ENCODE measurements at regions not wholly inside any gene's neighbourhood (a gene's known extent, or its start where the extent isn't known, plus 50 kb on each side); places are given as distances from the start of the nearest gene placed in this dataset.

DNA sequence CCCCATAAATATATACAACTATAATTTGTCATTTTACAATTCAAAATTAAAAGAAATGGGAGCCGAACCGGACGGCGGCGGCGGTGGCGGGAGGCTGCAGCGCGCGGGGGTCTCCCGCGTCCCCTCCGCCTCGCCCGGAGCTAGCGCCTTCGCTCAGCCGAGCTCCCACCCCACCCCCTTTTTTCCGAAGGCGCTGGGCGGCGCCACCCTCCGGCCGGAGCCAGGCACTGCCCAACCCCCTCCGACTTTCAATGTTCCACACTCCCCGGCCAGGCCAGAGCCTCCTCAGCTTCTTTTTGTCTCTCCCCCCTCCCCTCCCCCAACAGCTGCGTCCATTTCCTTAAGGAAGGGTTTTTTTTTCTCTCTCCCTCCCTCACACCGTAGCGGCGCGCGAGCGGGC, 214.1 kb upstream of the GEMIN8 start:
- no peaks in the 10 kb centered on the region for H3K4me1 ChIP-seq (ENCODE audit: control insufficient read depth, insufficient read depth, low read length)
- no peak overlapping the region for H3K27ac ChIP-seq (ENCODE audit: low read depth, low read length)
- H3K36me3 ChIP-seq (ENCODE audit: control insufficient read depth, insufficient read depth, low read length), result no peaks in the 10 kb centered on the region
- H3K9ac ChIP-seq (ENCODE audit: low read length), result no peak overlapping the region
- no peak overlapping the region for H3K4me3 ChIP-seq (ENCODE audit: low read length)
- no peaks in the 10 kb centered on the region for H3K27me3 ChIP-seq (ENCODE audit: control insufficient read depth, insufficient read depth, low read length)

DNA sequence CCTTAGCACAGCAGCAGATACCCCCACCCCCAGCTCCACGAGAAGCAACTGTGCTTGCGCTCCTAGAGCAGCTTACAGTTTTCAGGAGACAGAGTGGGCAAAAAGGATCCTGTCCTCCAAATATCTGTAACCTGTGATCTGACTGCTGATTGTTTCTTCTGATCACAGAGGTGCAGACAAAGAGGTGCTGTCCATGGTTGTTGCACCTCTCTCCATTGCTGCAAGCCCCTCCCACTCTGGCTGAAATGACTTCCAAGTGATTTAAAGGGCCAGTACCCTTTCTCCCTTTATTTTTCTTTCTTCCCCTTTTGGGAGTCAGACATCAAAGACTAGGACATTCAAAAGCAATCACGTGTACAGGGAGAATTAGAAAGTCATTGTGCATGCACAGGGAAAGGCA, 205.3 kb upstream of the GEMIN8 start:
- Histone ChIP-seq H3K27me3 (ENCODE audit: control insufficient read depth, insufficient read depth, low read length) (no peaks in the 10 kb centered on the region), H3K4me1 (ENCODE audit: control insufficient read depth, insufficient read depth, low read length) (no peaks in the 10 kb centered on the region), H3K27ac (ENCODE audit: low read depth, low read length) (no peak overlapping the region), H3K9ac (ENCODE audit: low read length) (no peak overlapping the region), H3K4me3 (ENCODE audit: low read length) (no peak overlapping the region), H3K36me3 (ENCODE audit: control insufficient read depth, insufficient read depth, low read length) (no peaks in the 10 kb centered on the region)

DNA sequence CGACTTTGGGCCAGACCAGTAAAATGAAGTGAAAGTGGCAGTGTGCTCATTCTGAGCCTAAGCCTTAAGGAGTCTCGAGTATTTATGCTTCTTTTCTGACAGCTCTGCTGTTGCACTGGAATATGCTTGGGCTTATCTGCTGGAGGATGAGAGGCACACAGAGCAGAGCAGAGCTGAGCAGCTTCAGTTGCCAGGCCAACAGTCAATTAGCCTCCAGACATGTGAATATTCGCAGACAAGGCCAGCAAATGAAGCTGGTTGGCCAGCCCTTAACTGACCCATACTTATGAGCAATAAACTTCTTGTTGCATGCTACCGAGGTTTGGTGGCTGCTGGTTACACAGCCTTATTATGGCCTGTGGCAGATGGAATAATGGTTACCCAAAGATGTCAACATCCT, 203.0 kb upstream of the GEMIN8 start:
- Histone ChIP-seq H3K27ac (ENCODE audit: low read depth, low read length) (no peak overlapping the region), H3K36me3 (ENCODE audit: control insufficient read depth, insufficient read depth, low read length) (no peaks in the 10 kb centered on the region), H3K4me1 (ENCODE audit: control insufficient read depth, insufficient read depth, low read length) (no peaks in the 10 kb centered on the region), H3K27me3 (ENCODE audit: control insufficient read depth, insufficient read depth, low read length) (no peaks in the 10 kb centered on the region), H3K9ac (ENCODE audit: low read length) (no peak overlapping the region), H3K4me3 (ENCODE audit: low read length) (no peak overlapping the region)

DNA sequence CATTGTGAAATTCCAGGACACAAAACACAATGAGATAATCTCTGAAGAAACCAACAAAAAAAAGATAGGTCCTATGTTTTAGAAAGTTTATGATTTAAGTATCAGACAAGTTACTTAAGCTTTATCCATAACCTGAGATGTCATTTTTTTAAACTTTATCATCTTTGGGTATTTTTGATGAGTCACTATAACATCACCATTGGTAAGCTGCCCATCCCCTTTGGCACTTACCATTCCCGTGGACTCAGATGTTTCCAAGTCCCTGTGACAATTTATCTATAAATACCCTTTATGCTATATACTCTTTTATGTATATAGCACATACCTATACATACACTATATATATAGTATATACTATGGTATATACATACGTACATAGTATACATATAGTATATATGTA, 198.9 kb upstream of the GEMIN8 start:
- Histone ChIP-seq H3K36me3 (ENCODE audit: control insufficient read depth, insufficient read depth, low read length) (no peaks in the 10 kb centered on the region), H3K27ac (ENCODE audit: low read depth, low read length) (no peak overlapping the region), H3K4me3 (ENCODE audit: low read length) (no peak overlapping the region), H3K4me1 (ENCODE audit: control insufficient read depth, insufficient read depth, low read length) (no peaks in the 10 kb centered on the region), H3K27me3 (ENCODE audit: control insufficient read depth, insufficient read depth, low read length) (no peaks in the 10 kb centered on the region), H3K9ac (ENCODE audit: low read length) (no peak overlapping the region)

DNA sequence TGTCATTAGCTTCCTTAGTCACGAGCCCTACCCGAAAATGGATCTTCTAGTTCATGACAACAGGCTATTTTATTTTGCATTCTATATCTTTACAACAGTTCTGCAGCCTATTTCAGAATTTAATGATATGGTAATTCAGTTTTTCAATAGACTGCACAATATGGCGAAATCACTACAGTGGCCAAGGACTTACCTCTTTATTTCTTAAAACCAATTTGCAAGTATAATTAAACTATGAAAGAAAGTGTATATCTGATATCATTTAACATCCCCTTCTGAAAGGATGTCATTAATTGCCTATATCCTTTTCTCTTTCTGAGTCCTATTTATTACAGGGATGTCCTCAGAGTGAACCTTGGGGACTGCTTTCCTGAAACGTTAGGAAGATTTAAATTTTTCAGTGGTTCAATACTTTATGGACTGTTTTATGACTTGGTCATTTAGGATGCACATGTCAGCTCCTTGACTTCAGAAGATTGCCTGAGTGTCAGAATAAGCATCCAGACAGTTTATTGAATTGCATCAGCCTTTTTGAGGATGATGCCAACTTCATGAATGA, 190.8 kb upstream of the GEMIN8 start:
- no peak overlapping the region for H3K4me3 ChIP-seq (ENCODE audit: low read length)
- H3K4me1 ChIP-seq (ENCODE audit: control insufficient read depth, insufficient read depth, low read length), result no peaks in the 10 kb centered on the region
- H3K27ac ChIP-seq (ENCODE audit: low read depth, low read length), result no peak overlapping the region
- H3K27me3 ChIP-seq (ENCODE audit: control insufficient read depth, insufficient read depth, low read length), result no peaks in the 10 kb centered on the region
- H3K36me3 ChIP-seq (ENCODE audit: control insufficient read depth, insufficient read depth, low read length), result no peaks in the 10 kb centered on the region
- no peak overlapping the region for H3K9ac ChIP-seq (ENCODE audit: low read length)

DNA sequence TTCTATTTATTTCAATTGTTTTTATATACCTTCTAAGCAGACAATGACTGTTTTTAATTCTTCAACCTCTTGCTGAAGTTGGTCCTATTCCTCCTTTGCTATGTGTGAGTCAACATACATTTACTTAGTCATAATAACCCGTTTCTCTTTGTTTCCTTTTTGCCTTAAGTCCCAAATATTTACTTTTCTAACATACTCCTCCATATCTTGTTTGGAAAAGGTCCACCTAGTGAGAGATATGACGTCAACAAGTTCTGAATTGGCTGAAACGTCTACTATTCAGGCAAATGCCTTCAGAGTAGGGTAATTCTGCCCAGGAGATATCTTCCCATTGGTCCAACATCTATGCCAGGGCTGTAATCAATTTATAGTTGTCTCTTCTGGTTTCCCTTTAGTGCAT, 179.3 kb upstream of the GEMIN8 start:
- Histone ChIP-seq H3K27me3 (ENCODE audit: control insufficient read depth, insufficient read depth, low read length) (no peaks in the 10 kb centered on the region), H3K4me1 (ENCODE audit: control insufficient read depth, insufficient read depth, low read length) (no peaks in the 10 kb centered on the region), H3K36me3 (ENCODE audit: control insufficient read depth, insufficient read depth, low read length) (no peaks in the 10 kb centered on the region), H3K4me3 (ENCODE audit: low read length) (no peak overlapping the region), H3K9ac (ENCODE audit: low read length) (no peak overlapping the region), H3K27ac (ENCODE audit: low read depth, low read length) (no peak overlapping the region)

DNA sequence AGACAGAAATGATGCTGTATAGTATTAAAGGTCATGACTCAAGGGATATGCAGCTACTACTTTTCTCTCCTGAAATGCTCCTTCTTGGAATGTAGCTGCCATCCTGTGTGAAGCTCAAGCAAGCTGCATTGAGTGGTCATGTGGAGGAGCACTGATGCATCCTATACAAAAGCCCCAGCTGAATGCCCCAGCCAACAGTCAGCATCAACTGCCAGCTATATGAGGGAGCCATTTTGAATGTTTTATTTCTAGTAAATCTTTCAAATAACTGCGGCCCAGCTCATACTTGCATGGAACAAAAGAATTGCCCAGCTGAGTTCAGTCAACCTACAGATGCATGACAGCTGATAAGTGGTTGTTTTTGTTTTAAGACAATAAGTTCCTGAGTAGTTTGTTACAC, 165.0 kb upstream of the GEMIN8 start:
- H3K27ac ChIP-seq (ENCODE audit: low read depth, low read length), result no peak overlapping the region
- no peaks in the 10 kb centered on the region for H3K4me1 ChIP-seq (ENCODE audit: control insufficient read depth, insufficient read depth, low read length)
- H3K4me3 ChIP-seq (ENCODE audit: low read length), result no peak overlapping the region
- H3K9ac ChIP-seq (ENCODE audit: low read length), result no peak overlapping the region
- H3K36me3 ChIP-seq (ENCODE audit: control insufficient read depth, insufficient read depth, low read length), result no peaks in the 10 kb centered on the region
- no peaks in the 10 kb centered on the region for H3K27me3 ChIP-seq (ENCODE audit: control insufficient read depth, insufficient read depth, low read length)

DNA sequence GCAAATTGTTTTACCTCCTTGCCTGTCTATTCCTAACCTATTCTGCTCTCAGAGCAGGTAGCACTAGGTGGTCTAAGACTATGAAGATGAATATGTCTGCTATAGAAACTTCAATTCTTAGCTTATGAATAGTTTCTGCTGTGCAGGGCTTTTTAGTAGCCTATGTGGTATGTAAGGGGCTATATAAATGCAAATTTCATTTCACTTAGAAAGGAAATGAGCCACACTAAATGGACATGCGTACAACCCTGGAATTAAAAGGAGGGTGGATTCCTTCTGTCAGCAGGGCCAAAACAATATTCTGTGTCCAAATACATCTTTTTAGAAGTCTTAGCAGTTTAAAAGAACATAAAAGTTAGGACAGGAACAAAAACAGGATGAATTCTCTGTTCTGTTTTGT, 163.9 kb upstream of the GEMIN8 start:
- Histone ChIP-seq H3K36me3 (ENCODE audit: control insufficient read depth, insufficient read depth, low read length) (no peaks in the 10 kb centered on the region), H3K4me1 (ENCODE audit: control insufficient read depth, insufficient read depth, low read length) (no peaks in the 10 kb centered on the region), H3K27ac (ENCODE audit: low read depth, low read length) (no peak overlapping the region), H3K4me3 (ENCODE audit: low read length) (no peak overlapping the region), H3K9ac (ENCODE audit: low read length) (no peak overlapping the region), H3K27me3 (ENCODE audit: control insufficient read depth, insufficient read depth, low read length) (no peaks in the 10 kb centered on the region)

DNA sequence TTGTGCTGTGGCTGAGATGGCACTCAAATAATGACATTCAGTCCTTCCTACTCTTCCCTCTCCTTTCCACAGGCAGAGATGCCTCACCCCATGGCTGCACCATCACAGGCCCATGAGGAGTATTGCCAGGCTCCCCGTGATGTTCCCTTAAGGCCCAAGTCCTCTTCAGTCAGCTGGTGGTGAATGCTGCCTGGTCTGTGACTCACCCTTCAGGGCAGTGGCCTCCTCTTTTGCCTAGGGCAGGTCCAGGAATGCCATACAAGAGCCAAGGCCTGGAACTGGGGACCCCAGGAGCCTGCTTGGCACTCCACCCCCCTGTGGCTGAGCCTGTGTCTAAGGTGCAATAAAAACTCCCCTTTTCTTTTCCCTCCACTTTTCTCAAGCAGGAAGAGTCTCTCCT, 144.2 kb upstream of the GEMIN8 start:
- Histone ChIP-seq H3K9ac (ENCODE audit: low read length) (no peak overlapping the region), H3K4me1 (ENCODE audit: control insufficient read depth, insufficient read depth, low read length) (no peaks in the 10 kb centered on the region), H3K4me3 (ENCODE audit: low read length) (no peak overlapping the region), H3K27ac (ENCODE audit: low read depth, low read length) (no peak overlapping the region), H3K36me3 (ENCODE audit: control insufficient read depth, insufficient read depth, low read length) (no peaks in the 10 kb centered on the region), H3K27me3 (ENCODE audit: control insufficient read depth, insufficient read depth, low read length) (no peaks in the 10 kb centered on the region)

DNA sequence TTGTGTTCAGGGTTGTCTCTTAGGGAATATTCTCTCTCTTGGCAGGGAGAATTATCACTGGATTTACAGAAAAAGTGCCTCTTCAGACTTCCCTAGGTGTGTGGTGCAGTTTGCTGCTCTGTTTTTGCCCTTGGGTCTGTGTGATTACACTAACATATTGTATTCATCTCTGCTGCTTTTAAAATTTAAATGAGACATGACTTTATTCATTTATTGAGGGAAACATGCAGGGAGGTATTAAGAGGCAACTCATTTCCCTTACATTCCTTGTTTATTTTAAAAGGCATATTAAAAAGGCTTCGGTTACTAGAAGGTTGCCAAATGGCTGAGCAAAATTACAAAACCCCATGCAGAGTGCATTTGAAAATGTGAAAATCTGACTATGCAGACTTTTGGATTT, 135.1 kb upstream of the GEMIN8 start:
- no peaks in the 10 kb centered on the region for H3K4me1 ChIP-seq (ENCODE audit: control insufficient read depth, insufficient read depth, low read length)
- H3K36me3 ChIP-seq (ENCODE audit: control insufficient read depth, insufficient read depth, low read length), result no peaks in the 10 kb centered on the region
- no peak overlapping the region for H3K4me3 ChIP-seq (ENCODE audit: low read length)
- no peaks in the 10 kb centered on the region for H3K27me3 ChIP-seq (ENCODE audit: control insufficient read depth, insufficient read depth, low read length)
- H3K9ac ChIP-seq (ENCODE audit: low read length), result no peak overlapping the region
- no peak overlapping the region for H3K27ac ChIP-seq (ENCODE audit: low read depth, low read length)

DNA sequence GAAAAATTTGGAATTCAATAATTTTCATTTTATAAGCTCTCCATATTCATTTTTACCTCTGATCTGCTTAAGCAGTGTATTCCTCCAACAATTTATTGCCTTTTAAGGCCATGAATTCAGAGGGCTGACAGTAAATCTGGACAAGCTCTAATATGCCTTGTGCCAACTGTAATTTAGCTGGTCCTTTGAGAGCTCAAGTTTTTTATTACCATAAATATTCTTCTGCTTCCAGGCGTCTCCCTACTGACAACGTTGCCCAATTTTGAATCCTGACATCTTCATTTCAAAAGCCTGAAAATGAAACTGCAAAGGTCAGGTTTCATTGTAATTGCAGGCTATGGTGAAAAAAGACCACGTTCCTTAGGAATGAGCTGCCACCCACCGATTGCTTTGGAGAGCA, 95.8 kb upstream of the GEMIN8 start:
- peak overlapping the region; percentile 75 for H3K27ac ChIP-seq (ENCODE audit: low read depth, low read length)
- peaks cover 6% of the 10 kb centered on the region for H3K4me1 ChIP-seq (ENCODE audit: control insufficient read depth, insufficient read depth, low read length)
- no peak overlapping the region for H3K4me3 ChIP-seq (ENCODE audit: low read length)
- H3K9ac ChIP-seq (ENCODE audit: low read length), result no peak overlapping the region
- H3K36me3 ChIP-seq (ENCODE audit: control insufficient read depth, insufficient read depth, low read length), result no peaks in the 10 kb centered on the region
- H3K27me3 ChIP-seq (ENCODE audit: control insufficient read depth, insufficient read depth, low read length), result no peaks in the 10 kb centered on the region

DNA sequence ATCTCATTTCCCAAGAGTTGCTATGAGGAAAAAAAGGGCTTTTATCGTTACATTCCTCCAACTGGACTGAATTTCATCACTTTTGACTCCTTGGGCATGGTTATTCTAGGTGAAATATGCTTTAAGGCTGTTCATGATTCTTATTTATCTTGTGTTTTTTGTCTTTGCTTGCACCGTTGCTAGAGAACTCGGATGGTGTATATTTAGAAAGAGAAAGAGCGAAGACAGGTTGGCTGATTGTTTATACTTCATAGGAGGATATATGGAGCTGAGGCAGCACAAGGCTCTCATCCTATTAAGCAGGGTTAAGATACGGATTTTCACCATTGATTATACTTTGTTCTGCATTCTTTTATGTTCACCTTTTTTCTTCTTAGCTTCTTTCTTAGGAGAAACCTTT, 94.9 kb upstream of the GEMIN8 start:
- Histone ChIP-seq H3K9ac (ENCODE audit: low read length) (no peak overlapping the region), H3K4me3 (ENCODE audit: low read length) (no peak overlapping the region), H3K4me1 (ENCODE audit: control insufficient read depth, insufficient read depth, low read length) (peaks cover 6% of the 10 kb centered on the region), H3K36me3 (ENCODE audit: control insufficient read depth, insufficient read depth, low read length) (no peaks in the 10 kb centered on the region), H3K27me3 (ENCODE audit: control insufficient read depth, insufficient read depth, low read length) (no peaks in the 10 kb centered on the region), H3K27ac (ENCODE audit: low read depth, low read length) (peak overlapping the region; percentile 75)

DNA sequence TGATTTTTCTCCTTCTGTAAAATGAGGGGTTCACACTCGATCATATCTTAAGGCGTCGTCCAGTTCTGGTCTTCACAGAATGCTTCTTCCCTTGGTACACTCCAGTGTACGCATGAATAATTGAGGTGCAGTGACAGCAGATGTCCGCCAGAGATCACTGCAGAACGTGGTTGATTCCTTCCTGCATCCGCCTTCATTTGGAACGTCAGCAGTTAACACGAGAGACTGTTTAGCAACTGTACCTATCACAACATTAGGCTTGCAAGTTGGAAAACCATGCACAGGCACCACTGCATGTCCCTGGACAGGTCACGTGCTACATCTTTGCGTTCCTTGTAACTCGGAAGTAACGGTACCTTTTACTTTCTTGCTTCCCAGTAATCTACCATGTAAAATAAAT, 66.0 kb upstream of the GEMIN8 start:
- Histone ChIP-seq H3K4me1 (ENCODE audit: control insufficient read depth, insufficient read depth, low read length) (no peaks in the 10 kb centered on the region), H3K27me3 (ENCODE audit: control insufficient read depth, insufficient read depth, low read length) (no peaks in the 10 kb centered on the region), H3K4me3 (ENCODE audit: low read length) (no peak overlapping the region), H3K9ac (ENCODE audit: low read length) (no peak overlapping the region), H3K27ac (ENCODE audit: low read depth, low read length) (no peak overlapping the region), H3K36me3 (ENCODE audit: control insufficient read depth, insufficient read depth, low read length) (no peaks in the 10 kb centered on the region)
